ENCODE measurements at regions not wholly inside any gene's neighbourhood (a gene's known extent, or its start where the extent isn't known, plus 50 kb on each side); places are given as distances from the start of the nearest gene placed in this dataset.

DNA sequence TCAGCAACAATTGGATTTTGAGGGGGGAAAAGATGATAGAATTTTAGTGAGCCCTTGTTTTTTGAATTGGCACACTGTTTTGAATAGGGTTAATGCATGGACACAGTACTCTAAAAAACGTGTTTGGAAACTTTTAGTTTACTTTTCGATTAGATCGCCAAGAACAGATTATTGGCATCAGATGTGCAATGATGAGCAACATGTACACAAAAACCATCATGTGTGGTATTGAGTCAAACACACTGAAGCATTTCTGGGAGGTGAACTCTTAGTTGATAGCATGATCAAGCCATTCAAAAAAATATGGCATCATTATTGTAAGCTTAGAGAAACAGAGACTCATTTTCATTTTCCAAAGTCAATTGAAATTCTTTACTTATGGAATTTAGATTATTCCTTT lies 329.2 kb downstream of the ADAMTS20 start:
- Histone ChIP-seq H3K4me3 (ENCODE audit: control insufficient read depth in 2 of 3, extremely low read depth in 1 of 3, insufficient read depth in 2 of 3, low read depth in 1 of 3, low read length in 3 of 3) (no peak overlapping the region), H3K36me3 (ENCODE audit: control insufficient read depth in 2 of 2, extremely low read depth in 1 of 2, insufficient read depth in 2 of 2, low read length in 2 of 2) (no peaks in the 10 kb centered on the region), H3K9me1 (ENCODE audit: control insufficient read depth, extremely low read depth, insufficient read depth, low read length) (no peaks in the 10 kb centered on the region), H3K79me2 (ENCODE audit: control insufficient read depth, insufficient read depth, low read length) (no peaks in the 10 kb centered on the region), H3K9ac (ENCODE audit: control insufficient read depth, extremely low read depth, insufficient read depth, low read length) (no peak overlapping the region), H3K4me1 (ENCODE audit: control insufficient read depth, extremely low read depth, insufficient read depth, low read length) (no peaks in the 10 kb centered on the region), H4K20me1 (ENCODE audit: control insufficient read depth, extremely low read depth, insufficient read depth, low read length) (no peaks in the 10 kb centered on the region), H3K4me2 (ENCODE audit: control insufficient read depth, extremely low read depth, insufficient read depth, low read depth, low read length) (no peak overlapping the region), H3K27me3 (ENCODE audit: control insufficient read depth, extremely low read depth, insufficient read depth, low read length) (no peaks in the 10 kb centered on the region), H3K27ac (ENCODE audit: control insufficient read depth, insufficient read depth, low read length) (no peak overlapping the region), H3K9me3 (ENCODE audit: control insufficient read depth, low read depth, low read length) (no peaks in the 10 kb centered on the region), H2AFZ (ENCODE audit: control insufficient read depth, low read length) (no peak overlapping the region)
- FAIRE-seq (no peak), DNase-seq (ENCODE audit: low read depth, low spot score) (no peak)
- TF ChIP-seq EZH2 (IDR thresholded peaks at IDR 0.05; ENCODE audit: low read length) = no peak
- TF ChIP-seq, protein P1, sequence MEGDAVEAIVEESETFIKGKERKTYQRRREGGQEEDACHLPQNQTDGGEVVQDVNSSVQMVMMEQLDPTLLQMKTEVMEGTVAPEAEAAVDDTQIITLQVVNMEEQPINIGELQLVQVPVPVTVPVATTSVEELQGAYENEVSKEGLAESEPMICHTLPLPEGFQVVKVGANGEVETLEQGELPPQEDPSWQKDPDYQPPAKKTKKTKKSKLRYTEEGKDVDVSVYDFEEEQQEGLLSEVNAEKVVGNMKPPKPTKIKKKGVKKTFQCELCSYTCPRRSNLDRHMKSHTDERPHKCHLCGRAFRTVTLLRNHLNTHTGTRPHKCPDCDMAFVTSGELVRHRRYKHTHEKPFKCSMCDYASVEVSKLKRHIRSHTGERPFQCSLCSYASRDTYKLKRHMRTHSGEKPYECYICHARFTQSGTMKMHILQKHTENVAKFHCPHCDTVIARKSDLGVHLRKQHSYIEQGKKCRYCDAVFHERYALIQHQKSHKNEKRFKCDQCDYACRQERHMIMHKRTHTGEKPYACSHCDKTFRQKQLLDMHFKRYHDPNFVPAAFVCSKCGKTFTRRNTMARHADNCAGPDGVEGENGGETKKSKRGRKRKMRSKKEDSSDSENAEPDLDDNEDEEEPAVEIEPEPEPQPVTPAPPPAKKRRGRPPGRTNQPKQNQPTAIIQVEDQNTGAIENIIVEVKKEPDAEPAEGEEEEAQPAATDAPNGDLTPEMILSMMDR (optimal IDR thresholded peaks at IDR 0.05 in 1 of 3, IDR thresholded peaks at IDR 0.05 in 1 of 3, conservative IDR thresholded peaks at IDR 0.05 in 1 of 3; ENCODE audit: extremely low read depth in 1 of 3, insufficient read depth in 2 of 3, low read length in 3 of 3) = no peak
- dilution Hi-C loops (cut with MboI; ENCODE audit: extremely low pct_ligation_motif_present, low sequenced_read_pairs) = no loop called here

DNA sequence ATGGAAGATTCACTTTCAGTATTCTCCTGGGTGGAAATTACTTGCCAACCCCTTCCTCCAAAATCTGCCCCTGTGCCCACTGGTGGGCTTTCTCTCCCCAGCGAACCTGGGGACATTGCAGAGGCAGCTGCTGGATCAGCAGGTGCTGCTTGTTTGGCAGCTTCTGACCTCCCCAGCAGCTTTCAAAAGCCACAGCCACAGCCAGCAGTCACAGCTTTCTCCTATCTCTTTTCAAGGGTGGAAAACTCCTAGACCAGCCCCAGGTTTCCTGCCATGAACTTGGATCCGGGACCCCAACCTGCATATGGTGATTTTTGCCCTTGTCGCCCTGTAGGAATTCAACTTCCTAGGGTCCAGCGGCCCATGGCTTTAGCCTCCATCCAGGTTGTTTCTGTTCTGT lies 330.8 kb downstream of the ADAMTS20 start:
- no peaks in the 10 kb centered on the region for H4K20me1 ChIP-seq (ENCODE audit: control insufficient read depth, extremely low read depth, insufficient read depth, low read length)
- H3K27ac ChIP-seq (ENCODE audit: control insufficient read depth, insufficient read depth, low read length) = no peak overlapping the region
- no peaks in the 10 kb centered on the region for H3K36me3 ChIP-seq (ENCODE audit: control insufficient read depth in 2 of 2, extremely low read depth in 1 of 2, insufficient read depth in 2 of 2, low read length in 2 of 2)
- H3K9me1 ChIP-seq (ENCODE audit: control insufficient read depth, extremely low read depth, insufficient read depth, low read length) = no peaks in the 10 kb centered on the region
- TF ChIP-seq, protein P1 (optimal IDR thresholded peaks at IDR 0.05 in 1 of 3, IDR thresholded peaks at IDR 0.05 in 1 of 3, conservative IDR thresholded peaks at IDR 0.05 in 1 of 3; ENCODE audit: extremely low read depth in 1 of 3, insufficient read depth in 2 of 3, low read length in 3 of 3) = no peak
- no peak for TF ChIP-seq EZH2 (IDR thresholded peaks at IDR 0.05; ENCODE audit: low read length)
- no peaks in the 10 kb centered on the region for H3K4me1 ChIP-seq (ENCODE audit: control insufficient read depth, extremely low read depth, insufficient read depth, low read length)
- no peak overlapping the region for H2AFZ ChIP-seq (ENCODE audit: control insufficient read depth, low read length)
- dilution Hi-C loops (cut with MboI; ENCODE audit: extremely low pct_ligation_motif_present, low sequenced_read_pairs) = no loop called here
- no peak overlapping the region for H3K4me3 ChIP-seq (ENCODE audit: control insufficient read depth in 2 of 3, extremely low read depth in 1 of 3, insufficient read depth in 2 of 3, low read depth in 1 of 3, low read length in 3 of 3)
- no peak for DNase-seq (ENCODE audit: low read depth, low spot score)
- H3K4me2 ChIP-seq (ENCODE audit: control insufficient read depth, extremely low read depth, insufficient read depth, low read depth, low read length) = no peak overlapping the region
- H3K79me2 ChIP-seq (ENCODE audit: control insufficient read depth, insufficient read depth, low read length) = no peaks in the 10 kb centered on the region
- H3K9me3 ChIP-seq (ENCODE audit: control insufficient read depth, low read depth, low read length) = no peaks in the 10 kb centered on the region
- no peak for FAIRE-seq
- no peak overlapping the region for H3K9ac ChIP-seq (ENCODE audit: control insufficient read depth, extremely low read depth, insufficient read depth, low read length)
- H3K27me3 ChIP-seq (ENCODE audit: control insufficient read depth, extremely low read depth, insufficient read depth, low read length) = no peaks in the 10 kb centered on the region

Data from keratinocyte (primary cell).